Hematopoietic multipotent progenitor cell treated with erythropoietin and hydrocortisone succinate and interleukin-3 and kit ligand, for 4 days (in vitro differentiated cells): ENCODE measurements at regions not wholly inside any gene's neighbourhood (a gene's known extent, or its start where the extent isn't known, plus 50 kb on each side); places are given as distances from the start of the nearest gene placed in this dataset.
"Not testable (repeated sequence)": the region's sequence is repeated elsewhere in the genome, so short reads cannot be mapped to it uniquely, and the experiment has no call there.

ENCODE experiments used
- DNase-seq: peaks from one replicate; pipeline ENCODE4 v3.0.0-alpha.2; 2015

GRCh38 chr9:97096793-97097192 lies 57.9 kb upstream of the CTSV start:
- DNase-seq = no peak

GRCh38 chr9:97089361-97089760 lies 50.4 kb upstream of the CTSV start:
- not testable (repeated sequence) for DNase-seq
